ENCODE measurements at regions not wholly inside any gene's neighbourhood (a gene's known extent, or its start where the extent isn't known, plus 50 kb on each side); places are given as distances from the start of the nearest gene placed in this dataset.

- H3K14ac ChIP-seq (ENCODE audit: insufficient read depth, low read length) = no peak overlapping the region
- no peaks in the 10 kb centered on the region for H3K23me2 ChIP-seq (ENCODE audit: insufficient read length, low read depth, low read length, poor library complexity, severe bottlenecking)
- no peaks in the 10 kb centered on the region for H3K27me3 ChIP-seq (ENCODE audit: insufficient read depth, low read length)
- no peak overlapping the region for H3K23ac ChIP-seq (ENCODE audit: insufficient read length, low read depth, low read length)
- no peak overlapping the region for H3K27ac ChIP-seq (ENCODE audit: insufficient read length, low read depth, low read length)
- no peak overlapping the region for H4K5ac ChIP-seq (ENCODE audit: insufficient read length, low read depth, low read length)
- H3T11ph ChIP-seq (ENCODE audit: low read length) = no peak overlapping the region
- H3K4ac ChIP-seq (ENCODE audit: low read depth, low read length) = no peak overlapping the region
- H3K18ac ChIP-seq (ENCODE audit: insufficient read length, low read depth, low read length) = no peak overlapping the region
- H4K8ac ChIP-seq (replicated peaks; ENCODE audit: insufficient read length, low read depth, low read length) = no peak overlapping the region
- H3K9me3 Mint-ChIP-seq = no peaks in the 10 kb centered on the region
- H2BK15ac ChIP-seq (ENCODE audit: low read depth, low read length) = no peak overlapping the region
- H3K27me3 Mint-ChIP-seq (ENCODE audit: low read depth) = no peaks in the 10 kb centered on the region
- no peak overlapping the region for H3K27ac Mint-ChIP-seq
- TF ChIP-seq CTCF (conservative IDR thresholded peaks at IDR 0.05) = no peak
- no peaks in the 10 kb centered on the region for H4K20me1 ChIP-seq (ENCODE audit: control insufficient read depth, insufficient read depth, insufficient read length)
- H3K79me1 ChIP-seq (ENCODE audit: insufficient read depth, low read depth, low read length, poor library complexity, severe bottlenecking) = no peaks in the 10 kb centered on the region
- H3K4me2 ChIP-seq (ENCODE audit: insufficient read depth, insufficient read length, low read length) = no peak overlapping the region
- no peaks in the 10 kb centered on the region for H3K36me3 Mint-ChIP-seq (ENCODE audit: insufficient read depth in 1 of 3, low read depth in 3 of 3)
- no peak overlapping the region for H2BK5ac ChIP-seq (ENCODE audit: insufficient read length, low read length)
- H3K9me3 ChIP-seq (ENCODE audit: control insufficient read depth, low read depth, low read length) = no peaks in the 10 kb centered on the region
- no peak overlapping the region for H4K91ac ChIP-seq (ENCODE audit: insufficient read length, low read depth, low read length)
- no peak overlapping the region for H2AK5ac ChIP-seq (ENCODE audit: insufficient read length, low read length)
- no peaks in the 10 kb centered on the region for H3K4me1 Mint-ChIP-seq
- no peak overlapping the region for H2AFZ ChIP-seq (ENCODE audit: low read length)
- no peak overlapping the region for H3K4me3 Mint-ChIP-seq
- H2BK20ac ChIP-seq (ENCODE audit: low read depth, low read length, poor library complexity, severe bottlenecking) = no peak overlapping the region
- no peak overlapping the region for H2BK120ac ChIP-seq (ENCODE audit: low read depth, low read length, poor library complexity, severe bottlenecking)
- no peaks in the 10 kb centered on the region for H3K79me2 ChIP-seq (ENCODE audit: insufficient read depth, low read length)
- no peak overlapping the region for H2BK12ac ChIP-seq (ENCODE audit: insufficient read length, low read depth, low read length)
- no peak for DNase-seq
- no peak overlapping the region for H3K56ac ChIP-seq (ENCODE audit: insufficient read length, low read depth, low read length)
- H3K9ac ChIP-seq (ENCODE audit: extremely low read depth, insufficient read length, low read length) = no peak overlapping the region
- WGBS (ENCODE audit: extremely low coverage, insufficient read length, low lambda C conversion rate) = 100% methylated on average over 1 of the region's 3 CpGs
- H3K4me1 ChIP-seq (ENCODE audit: insufficient read depth, low read length) = no peaks in the 10 kb centered on the region; the same call in 1 of the 2 replicates
These were observed 600.1 kb upstream of the FSHR start for GRCh38 chr2:49754381-49754780.
